SU-DHL-6 (cell line): ENCODE measurements at regions not wholly inside any gene's neighbourhood (a gene's known extent, or its start where the extent isn't known, plus 50 kb on each side); places are given as distances from the start of the nearest gene placed in this dataset.
"Not testable (repeated sequence)": the region's sequence is repeated elsewhere in the genome, so short reads cannot be mapped to it uniquely, and the experiment has no call there.

Experiments used
- CTCF ChIP-seq: fragments of 200-600 bp; sonication (generic); IDR thresholded peaks from one replicate; pipeline ENCODE4 v1.5.1; 2017; ENCODE audit warnings: antibody characterized with exemption, mild to moderate bottlenecking, low read length, moderate library complexity; ENCODE audit not compliant: insufficient read depth, poor library complexity, severe bottlenecking
- EZH2phosphoT487 ChIP-seq: fragments of 200-600 bp; sonication (generic), shearing (Covaris generic); conservative IDR thresholded peaks from 2 replicates; pipeline ENCODE4 v1.6.1; 2018; ENCODE audit warnings: mild to moderate bottlenecking, antibody characterized with exemption, low read length, moderate library complexity, mixed read lengths

- not testable (repeated sequence) for TF ChIP-seq CTCF, EZH2phosphoT487
These were observed 88.5 kb upstream of the DRD5 start for GRCh38 chr4:9692791-9693491.
